Limb (tissue), 2 donors: ENCODE measurements at regions not wholly inside any gene's neighbourhood (a gene's known extent, or its start where the extent isn't known, plus 50 kb on each side); places are given as distances from the start of the nearest gene placed in this dataset.
"Not testable (repeated sequence)": the region's sequence is repeated elsewhere in the genome, so short reads cannot be mapped to it uniquely, and the experiment has no call there.

ENCODE experiments used
- DNase-seq, 2 donors: peaks; one replicate each; pipeline ENCODE4 v3.0.0-alpha.2; 2016; ENCODE audit errors: extremely low spot score in 2 of 2

DNA sequence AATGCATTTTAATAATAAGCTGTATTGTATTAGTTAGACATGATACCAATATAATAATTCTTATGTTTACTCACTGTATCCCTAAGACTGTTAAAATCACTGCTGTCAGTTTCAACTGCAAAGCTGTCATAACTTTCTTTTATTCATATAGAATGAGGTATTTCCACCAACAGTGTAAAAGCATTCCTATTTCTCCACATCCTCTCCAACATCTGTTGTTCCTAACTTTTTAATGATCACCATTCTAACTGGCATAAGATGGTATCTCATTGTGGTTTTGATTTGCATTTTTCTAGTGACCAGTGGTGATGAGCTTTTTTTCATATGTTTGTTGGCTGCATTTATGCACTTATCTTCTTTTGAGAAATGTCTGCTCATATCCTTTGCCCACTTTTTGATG is 177.6 kb upstream of the MME start:
- not testable (repeated sequence) for DNase-seq

DNA sequence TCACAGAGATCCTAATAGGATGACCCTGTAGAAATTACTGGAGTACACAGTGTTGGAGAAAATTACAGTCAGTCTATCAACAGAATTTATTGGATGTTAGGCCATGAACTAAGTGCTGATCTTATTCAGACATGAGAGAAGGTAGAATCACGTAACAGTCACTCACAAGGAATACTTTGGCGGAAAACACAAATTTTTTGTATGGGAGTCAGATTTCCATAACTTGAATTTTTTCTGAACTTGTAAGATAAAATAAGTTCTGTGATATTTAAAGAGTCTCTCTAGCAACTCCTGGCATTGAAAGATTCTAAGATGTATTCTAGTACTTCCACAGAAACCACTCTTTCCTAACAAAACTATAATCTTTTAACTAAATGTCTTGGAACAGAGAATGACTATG is 178.8 kb upstream of the MME start:
- no peak for DNase-seq

GRCh38 chr3:154900816-154901215 is 179.3 kb upstream of the MME start:
- no peak for DNase-seq

- DNase-seq = no peak
Observed at GRCh38 chr3:154898916-154899315, 181.2 kb upstream of the MME start.

DNA sequence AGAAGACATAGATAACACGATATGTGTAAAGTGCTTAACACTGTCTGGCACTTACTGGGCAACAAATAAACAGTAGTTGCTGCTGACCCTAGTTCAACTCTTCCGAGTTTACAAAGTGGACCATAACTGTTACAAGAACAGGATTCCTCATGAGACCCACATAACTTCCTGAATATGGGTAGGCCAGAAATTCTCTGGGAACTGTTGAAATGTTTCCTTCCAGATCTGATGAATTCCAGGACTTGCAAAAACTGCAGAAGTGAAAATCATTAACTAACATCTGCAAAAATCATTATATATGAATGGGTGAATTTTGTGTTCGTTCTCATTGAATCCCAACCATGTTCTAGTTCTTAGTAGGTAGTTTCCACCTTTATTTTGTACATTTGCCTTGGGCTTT is 181.7 kb upstream of the MME start:
- peak in 1 of 2 donors; percentile 56 for DNase-seq

DNA sequence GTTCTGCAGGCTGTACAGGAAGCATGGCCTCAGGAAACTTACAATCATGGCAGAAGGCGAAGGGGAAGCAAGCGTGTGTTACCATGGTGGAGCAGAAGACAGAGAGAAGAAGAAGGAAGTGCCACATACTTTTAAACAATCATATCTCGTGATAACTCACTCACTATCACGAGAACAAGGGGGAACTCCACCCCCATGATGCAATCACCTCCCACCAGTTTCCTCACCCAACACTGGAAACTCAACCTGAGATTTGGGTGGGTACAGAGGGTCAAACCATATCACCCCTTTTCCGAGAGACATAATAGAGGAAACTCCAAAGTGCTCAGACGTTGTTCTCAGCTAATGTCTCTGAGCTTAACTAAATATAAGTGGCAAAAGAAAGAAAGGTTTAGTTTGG is 186.3 kb upstream of the MME start:
- no peak for DNase-seq

DNA sequence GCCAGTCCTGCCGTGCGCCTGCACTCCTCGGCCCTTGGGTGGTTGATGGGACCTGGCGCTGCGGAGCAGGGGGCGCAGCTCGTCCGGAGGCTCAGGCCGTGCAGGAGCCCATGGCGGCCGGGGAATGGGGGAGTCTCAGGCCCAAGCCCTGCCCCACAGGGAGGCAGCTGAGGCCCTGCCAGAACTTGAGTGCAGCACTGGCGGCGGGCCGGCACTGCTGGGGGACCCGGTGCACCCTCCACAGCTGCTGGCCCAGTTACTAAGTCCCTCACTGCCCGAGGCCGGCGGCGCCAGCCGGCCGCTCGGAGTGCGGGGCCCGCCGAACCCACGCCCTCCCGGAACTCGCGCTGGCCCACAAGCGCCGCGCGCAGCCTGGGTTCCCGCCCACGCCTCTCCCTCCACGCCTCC is 190.9 kb upstream of the MME start:
- no peak for DNase-seq

DNA sequence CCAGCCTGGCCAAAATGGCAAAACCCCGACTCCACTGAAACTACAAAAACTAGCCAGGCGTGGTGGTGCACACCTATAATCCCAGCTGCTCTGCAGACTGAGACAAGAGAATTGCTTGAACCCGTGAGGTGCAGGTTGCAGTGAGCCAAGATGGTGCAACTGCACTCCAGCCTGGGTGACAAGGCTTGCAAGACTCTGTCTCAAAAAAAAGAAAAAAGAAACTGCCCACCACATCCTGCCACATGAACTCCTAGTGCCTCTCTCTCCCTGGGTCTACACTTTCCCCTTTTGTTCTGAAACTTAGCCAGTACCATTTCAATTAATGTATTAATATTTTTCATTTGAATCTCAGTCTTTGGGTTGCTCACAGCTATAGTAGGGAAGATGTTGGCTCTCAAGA is 192.2 kb upstream of the MME start:
- DNase-seq = no peak

GRCh38 chr3:154886437-154886836 is 193.7 kb upstream of the MME start:
- no peak for DNase-seq

GRCh38 chr3:154885418-154885817 is 194.7 kb upstream of the MME start:
- DNase-seq = no peak

- DNase-seq = no peak
Observed at GRCh38 chr3:154884952-154885351, 195.2 kb upstream of the MME start.

DNA sequence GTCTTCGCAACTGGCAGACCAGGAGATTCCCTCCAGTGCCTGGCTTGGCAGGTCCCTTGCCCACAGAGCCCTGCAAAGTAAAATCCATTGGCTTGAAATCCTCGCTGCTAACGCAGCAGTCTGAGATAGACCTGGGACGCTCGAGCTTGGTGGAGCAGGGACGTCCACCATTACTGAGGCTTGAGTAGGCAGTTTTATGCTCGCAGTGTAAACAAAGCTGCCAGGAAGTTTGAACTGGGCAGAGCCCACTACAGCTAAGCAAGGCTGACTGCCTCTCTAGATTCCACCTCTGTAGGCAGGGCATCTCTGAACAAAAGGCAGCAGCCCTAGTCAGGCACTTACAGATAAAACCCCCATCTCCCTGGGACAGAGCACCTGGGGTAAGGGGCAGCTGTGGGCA is 205.0 kb upstream of the MME start:
- DNase-seq = no peak

DNA sequence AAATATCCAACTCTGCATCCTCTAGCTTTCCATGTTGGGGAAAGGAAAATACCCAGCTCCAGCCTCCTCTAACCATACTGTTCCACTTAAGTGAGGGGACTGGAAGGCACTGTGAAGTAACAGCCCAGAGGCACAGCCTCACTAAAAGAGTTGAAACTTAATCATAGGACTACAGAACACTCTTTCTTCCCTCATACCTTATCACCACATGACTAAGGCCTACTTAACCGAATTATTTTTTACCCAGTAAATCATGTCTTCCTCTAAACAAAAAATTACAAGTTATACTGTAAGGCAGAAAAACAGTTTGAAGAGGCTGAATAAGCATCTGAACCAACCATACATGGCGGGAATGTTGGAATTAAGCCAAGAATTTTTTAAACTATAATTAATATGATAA is 207.4 kb upstream of the MME start:
- no peak for DNase-seq

DNA sequence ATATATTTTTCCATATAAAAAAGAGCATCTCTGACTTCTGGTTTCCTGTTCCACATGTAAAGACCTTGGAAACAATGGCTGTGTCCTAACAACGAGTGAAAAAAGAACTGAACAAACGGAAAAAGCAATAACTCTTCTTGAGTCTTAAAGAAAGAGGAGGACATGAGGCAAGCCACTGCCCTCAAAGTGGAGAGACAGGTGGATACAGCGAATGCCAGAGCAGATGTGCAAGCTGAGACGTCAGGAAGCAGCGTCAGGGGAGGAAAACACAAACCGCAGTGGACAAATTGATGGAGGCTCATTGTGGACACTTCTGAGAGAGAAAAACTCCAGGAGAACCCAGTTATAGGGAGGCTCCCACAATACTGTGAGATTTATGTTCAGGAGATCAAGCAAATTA is 208.0 kb upstream of the MME start:
- DNase-seq = peak; percentile 37 to 46

DNA sequence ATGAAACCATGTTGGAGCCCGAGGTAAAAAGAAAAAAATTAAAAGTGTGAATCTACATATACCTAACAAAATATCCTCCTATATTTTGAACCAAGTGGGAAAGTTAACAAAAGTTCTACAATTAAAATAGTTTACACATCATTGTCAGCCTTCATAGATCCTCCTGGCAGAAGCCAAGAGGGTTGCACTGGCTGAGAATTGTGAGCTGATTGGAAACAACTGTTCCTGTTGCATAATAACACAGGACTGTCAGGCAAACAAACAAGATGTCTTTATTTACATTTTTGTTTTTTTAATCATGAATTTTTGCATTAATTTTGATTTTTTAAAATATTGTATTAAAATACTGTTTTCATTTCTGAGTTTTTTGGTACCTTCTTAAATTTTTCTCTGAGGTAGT is 215.2 kb upstream of the MME start:
- DNase-seq = no peak

DNA sequence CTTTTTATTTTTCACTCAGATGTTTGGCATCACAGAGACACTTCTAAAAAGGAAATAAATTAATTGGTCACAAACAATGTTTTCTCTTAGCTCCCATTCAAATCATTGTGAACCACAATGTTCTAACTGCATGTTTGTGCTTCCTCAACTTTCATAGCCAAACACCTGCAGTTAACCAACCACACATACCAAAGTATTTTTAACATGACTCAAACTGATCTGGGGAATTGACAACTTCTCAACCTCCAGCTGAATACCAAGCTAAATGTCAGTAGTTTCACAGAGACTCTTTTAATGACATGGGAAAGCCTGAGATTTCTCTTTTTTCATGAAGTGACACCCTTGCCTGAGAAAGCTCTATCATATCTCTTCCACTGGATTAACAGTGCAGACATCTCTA is 217.9 kb upstream of the MME start:
- DNase-seq = no peak

GRCh38 chr3:154852998-154853397 is 227.1 kb upstream of the MME start:
- not testable (repeated sequence) for DNase-seq

- no peak for DNase-seq
Observed at GRCh38 chr3:154852515-154852914, 227.6 kb upstream of the MME start.

GRCh38 chr3:154851644-154852043 is 228.5 kb upstream of the MME start:
- no peak for DNase-seq

DNA sequence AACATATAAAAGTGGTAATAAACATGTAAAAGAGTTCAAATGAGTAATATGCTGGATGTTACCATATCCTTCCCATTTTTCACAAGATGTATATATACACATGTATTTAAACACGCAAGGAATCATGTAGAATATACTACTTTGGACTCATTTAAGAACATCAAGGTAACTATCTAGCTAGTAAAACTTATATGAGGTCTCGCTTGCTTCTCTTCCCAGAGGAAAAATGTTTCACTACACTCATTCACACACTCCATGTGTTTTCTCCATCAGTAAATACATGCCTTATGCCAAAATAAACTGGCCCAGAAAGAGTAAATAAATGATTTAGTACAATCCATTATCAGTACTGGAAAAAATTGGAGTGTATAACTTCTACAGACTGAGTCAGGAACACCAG is 229.2 kb upstream of the MME start:
- no peak for DNase-seq

GRCh38 chr3:154849408-154849807 is 230.7 kb upstream of the MME start:
- DNase-seq = no peak

DNA sequence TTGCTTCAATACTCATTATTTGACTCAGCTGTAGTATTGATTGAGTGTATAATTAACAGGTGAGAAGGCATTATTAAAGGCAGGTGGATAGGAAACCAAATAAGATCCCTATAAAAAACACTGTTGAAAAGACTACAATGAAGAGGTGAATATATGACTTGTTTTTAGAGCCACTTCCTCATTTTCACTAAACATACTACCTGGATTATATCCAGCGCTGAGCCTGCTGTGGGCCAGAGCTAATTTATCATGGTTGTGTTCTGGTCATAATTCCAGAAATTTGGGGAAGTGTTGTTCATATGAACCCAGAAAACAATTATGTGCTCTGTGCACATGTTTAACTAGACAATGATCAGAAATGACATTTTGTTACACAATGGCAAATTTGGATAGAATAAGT is 235.3 kb upstream of the MME start:
- DNase-seq = no peak

DNA sequence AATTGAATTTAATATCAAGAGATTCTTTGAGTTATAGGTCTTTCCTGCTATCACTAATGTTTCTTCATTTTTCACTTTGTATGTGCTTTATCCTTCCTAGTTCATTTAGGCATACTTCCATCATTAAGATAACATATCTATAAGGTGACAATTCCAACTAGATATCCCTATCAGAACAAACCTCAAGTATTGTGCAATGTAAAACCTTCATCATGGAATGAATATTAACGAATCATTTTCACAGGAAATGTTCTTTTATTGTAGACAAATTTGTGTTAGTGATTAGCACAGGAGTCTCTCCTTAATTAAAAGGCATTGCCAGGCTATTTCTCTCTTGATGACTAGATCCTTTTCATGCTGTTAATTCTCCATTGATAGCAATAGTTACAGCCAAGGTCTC is 236.5 kb upstream of the MME start:
- no peak for DNase-seq

DNA sequence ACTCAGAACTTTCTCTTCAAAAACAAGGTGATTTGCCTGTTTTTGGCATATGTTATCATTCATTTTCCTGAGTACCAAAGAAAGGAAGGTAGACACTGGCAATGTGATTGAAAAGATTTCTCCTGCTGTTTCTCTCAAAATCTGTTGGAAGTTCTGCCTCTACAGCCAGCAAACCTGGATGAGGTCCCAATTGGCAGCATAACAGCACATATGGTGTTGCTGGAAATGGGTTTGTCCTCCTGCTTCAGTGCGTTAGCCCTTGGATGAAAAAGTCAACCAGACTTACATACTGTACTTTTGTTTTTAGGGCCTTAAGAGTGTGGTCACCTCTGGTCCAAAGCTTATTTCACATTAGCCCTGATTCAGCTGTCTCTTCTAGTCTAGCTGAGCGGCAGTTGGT is 237.6 kb upstream of the MME start:
- DNase-seq = no peak

GRCh38 chr3:154835639-154836038 is 244.5 kb upstream of the MME start:
- no peak for DNase-seq
